Ascending aorta (tissue), 2 donors: ENCODE measurements at regions not wholly inside any gene's neighbourhood (a gene's known extent, or its start where the extent isn't known, plus 50 kb on each side); places are given as distances from the start of the nearest gene placed in this dataset.
"Not testable (repeated sequence)": the region's sequence is repeated elsewhere in the genome, so short reads cannot be mapped to it uniquely, and the experiment has no call there.

Experiments used
- DNase-seq, 2 donors: peaks; one replicate each; pipeline ENCODE4 v3.0.0-alpha.2; 2019; ENCODE audit warnings: low spot score in 2 of 2
- H3K27ac ChIP-seq, 2 donors: fragments of 200-600 bp; sonication (generic); one replicate each; pipeline ENCODE4 v1.5.1; 2016 to 2017; ENCODE audit warnings: mild to moderate bottlenecking in 1 of 2
- H3K27me3 ChIP-seq: fragments of 200-600 bp; sonication (generic); one replicate; pipeline ENCODE4 v1.5.1; 2017
- H3K36me3 ChIP-seq, 2 donors: fragments of 200-600 bp; sonication (generic); one replicate each; pipeline ENCODE4 v1.5.1; 2016
- H3K4me1 ChIP-seq, 2 donors: fragments of 200-600 bp; sonication (generic); one replicate each; pipeline ENCODE4 v1.5.1; 2016 to 2017; ENCODE audit warnings: mild to moderate bottlenecking in 1 of 2
- H3K4me3 ChIP-seq, 2 donors: fragments of 200-600 bp; sonication (generic); one replicate each; pipeline ENCODE4 v1.5.1; 2016 to 2017; ENCODE audit warnings: mild to moderate bottlenecking in 1 of 2
- H3K9me3 ChIP-seq, 2 donors: fragments of 200-600 bp; sonication (generic); one replicate each; pipeline ENCODE4 v1.5.1; 2016
- CTCF ChIP-seq, 3 experiments: fragments of 200-600 bp in 2 of 3; fragments of 450-650 bp in 1 of 3; sonication (generic) in 2 of 3; IDR thresholded peaks; one replicate each; pipeline ENCODE4 v1.5.1; 2016 to 2019; ENCODE audit warnings: antibody characterized with exemption in 3 of 3, mild to moderate bottlenecking in 1 of 3, moderate library complexity in 1 of 3
- intact Hi-C: fragments of 100-400 bp; cut with DNase I; formaldehyde crosslinking; loops from one replicate; pipeline ENCODE4 v1.15.1; 2023

- intact Hi-C loops: no loop called here
Observed at GRCh38 chr5:1733369-1733768, 66.3 kb downstream of the MRPL36 start.

GRCh38 chr5:1732945-1733344, 66.7 kb downstream of the MRPL36 start:
- no peak for TF ChIP-seq CTCF (IDR thresholded peaks at IDR 0.05)
- no peaks in the 10 kb centered on the region for H3K27me3 ChIP-seq
- peak in 1 of 2 donors; percentile 34 for DNase-seq

More at GRCh38 chr5:1733369-1733768, 66.3 kb downstream of the MRPL36 start:
- Histone ChIP-seq H3K27ac (no peak overlapping the region), H3K4me1 (no peaks in the 10 kb centered on the region), H3K9me3 (no peaks in the 10 kb centered on the region), H3K27me3 (no peaks in the 10 kb centered on the region), H3K4me3 (no peak overlapping the region), H3K36me3 (no peaks in the 10 kb centered on the region)
- peak in 1 of 2 donors; percentile 38 for DNase-seq
- no peak for TF ChIP-seq CTCF (IDR thresholded peaks at IDR 0.05)

GRCh38 chr5:1732238-1732941, 67.2 kb downstream of the MRPL36 start:
- H3K4me1 ChIP-seq: no peaks in the 10 kb centered on the region
- TF ChIP-seq CTCF (IDR thresholded peaks at IDR 0.05): no peak
- H3K27ac ChIP-seq: no peak overlapping the region
- H3K27me3 ChIP-seq: no peaks in the 10 kb centered on the region
- no peaks in the 10 kb centered on the region for H3K9me3 ChIP-seq
- H3K4me3 ChIP-seq: no peak overlapping the region
- DNase-seq: peak in 1 of 2 donors; percentile 56
- intact Hi-C loops: no loop called here
- no peaks in the 10 kb centered on the region for H3K36me3 ChIP-seq

More at GRCh38 chr5:1732945-1733344, 66.7 kb downstream of the MRPL36 start:
- Histone ChIP-seq H3K27ac (no peak overlapping the region), H3K4me3 (no peak overlapping the region), H3K36me3 (no peaks in the 10 kb centered on the region), H3K4me1 (no peaks in the 10 kb centered on the region), H3K9me3 (no peaks in the 10 kb centered on the region)
- intact Hi-C loops: no loop called here

- H3K4me3 ChIP-seq, intact Hi-C loops, H3K36me3 ChIP-seq, H3K27ac ChIP-seq, H3K9me3 ChIP-seq, H3K4me1 ChIP-seq, H3K27me3 ChIP-seq: not testable (repeated sequence)
- DNase-seq: peak in 1 of 2 donors; percentile 28
Observed at GRCh38 chr5:1731855-1732237, 67.8 kb downstream of the MRPL36 start.

- no peak overlapping the region for H3K4me3 ChIP-seq
- no peaks in the 10 kb centered on the region for H3K27me3 ChIP-seq
- H3K9me3 ChIP-seq: no peaks in the 10 kb centered on the region
- no peaks in the 10 kb centered on the region for H3K36me3 ChIP-seq
- no peaks in the 10 kb centered on the region for H3K4me1 ChIP-seq
- DNase-seq: peak in 1 of 2 donors; percentile 44
- TF ChIP-seq CTCF (IDR thresholded peaks at IDR 0.05): no peak
- H3K27ac ChIP-seq: no peak overlapping the region
- intact Hi-C loops: no loop called here
Observed at GRCh38 chr5:1731091-1731639, 68.5 kb downstream of the MRPL36 start.

- Histone ChIP-seq H3K9me3 (no peaks in the 10 kb centered on the region), H3K27ac (no peak overlapping the region), H3K27me3 (no peaks in the 10 kb centered on the region), H3K36me3 (no peaks in the 10 kb centered on the region), H3K4me3 (no peak overlapping the region), H3K4me1 (no peaks in the 10 kb centered on the region)
- DNase-seq: no peak
- no peak for TF ChIP-seq CTCF (IDR thresholded peaks at IDR 0.05)
- intact Hi-C loops: no loop called here
Observed at GRCh38 chr5:1730487-1730847, 69.2 kb downstream of the MRPL36 start.
